ENCODE measurements at regions not wholly inside any gene's neighbourhood (a gene's known extent, or its start where the extent isn't known, plus 50 kb on each side); places are given as distances from the start of the nearest gene placed in this dataset.
"Not testable (repeated sequence)": the region's sequence is repeated elsewhere in the genome, so short reads cannot be mapped to it uniquely, and the experiment has no call there.

DNA sequence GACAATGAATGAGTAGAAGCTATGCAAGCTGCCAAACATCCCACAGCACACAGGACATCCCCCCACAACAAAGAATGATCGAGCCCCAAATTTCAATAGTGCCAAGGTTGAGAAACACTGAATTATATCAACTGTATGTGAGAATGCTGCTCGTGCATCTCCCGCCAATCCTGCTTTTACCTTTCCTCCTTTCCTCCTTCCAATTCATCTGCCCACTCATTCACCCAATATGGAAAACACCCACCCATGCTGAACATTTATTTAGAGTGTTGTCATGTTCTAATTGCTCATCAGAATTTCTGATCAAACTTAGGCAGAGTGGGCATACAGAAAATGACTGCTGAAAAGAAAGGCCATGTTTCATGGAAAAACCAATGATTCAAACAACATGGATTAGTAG is 183.0 kb downstream of the TMEM114 start:
- no peaks in the 10 kb centered on the region for H3K4me1 ChIP-seq (replicated peaks)
- 85% methylated on average over 3 of the region's 3 CpGs for WGBS

DNA sequence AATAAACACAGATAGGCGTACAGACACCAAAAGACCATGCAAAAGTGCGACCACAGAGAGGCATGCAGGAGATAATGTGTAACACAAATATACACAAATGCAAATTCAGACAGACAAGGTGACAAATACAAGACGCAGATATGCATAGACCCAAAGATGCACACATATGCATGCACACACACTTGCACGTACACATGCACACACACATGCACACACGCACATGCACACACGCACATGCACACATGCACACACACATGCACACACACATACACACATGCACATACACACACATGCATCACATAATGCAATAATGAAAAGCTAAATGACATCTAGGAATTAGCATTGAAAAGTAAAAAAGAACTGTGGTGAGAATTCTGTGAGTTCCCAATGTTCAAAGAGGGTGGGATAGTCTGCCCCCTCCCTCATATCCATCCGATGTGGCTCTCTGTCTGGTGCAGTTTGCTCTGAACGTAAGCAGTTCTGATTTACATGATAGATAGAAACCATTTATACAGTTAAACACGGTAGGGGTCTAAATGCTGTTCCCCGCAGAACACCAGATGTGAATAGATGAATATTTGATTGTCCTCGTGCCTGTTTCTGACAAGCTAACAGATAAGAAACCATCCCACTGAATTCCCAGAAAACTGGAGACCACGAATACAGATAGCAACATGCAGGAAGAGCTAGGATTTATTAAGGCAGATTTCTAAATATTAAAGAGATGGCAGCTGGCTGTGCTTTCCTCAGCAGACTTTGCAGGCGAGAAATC is 186.1 kb downstream of the TMEM114 start:
- TF ChIP-seq POLR2A (IDR thresholded peaks at IDR 0.05) (no peak), CTCF (IDR thresholded peaks at IDR 0.05) (no peak), POLR2AphosphoS5 (IDR thresholded peaks at IDR 0.05) (no peak)
- H3K4me3 ChIP-seq: no peak overlapping the region
- H3K27me3 ChIP-seq (replicated peaks; ENCODE audit: insufficient read depth): no peaks in the 10 kb centered on the region
- H3K9me3 ChIP-seq: no peaks in the 10 kb centered on the region
- H3K27ac ChIP-seq: no peak overlapping the region
- intact Hi-C loops (cut with DNase I): no loop called here
- WGBS: 67% methylated on average over 13 of the region's 13 CpGs
- no peaks in the 10 kb centered on the region for H3K36me3 ChIP-seq
- DNase-seq (ENCODE audit: low spot score): no peak
- no peaks in the 10 kb centered on the region for H3K4me1 ChIP-seq (replicated peaks)

More for the DNA sequence above, 183.0 kb downstream of the TMEM114 start:
- no peak for DNase-seq (ENCODE audit: low spot score)
- Histone ChIP-seq H3K4me3 (no peak overlapping the region), H3K9me3 (no peaks in the 10 kb centered on the region), H3K27me3 (replicated peaks; ENCODE audit: insufficient read depth) (no peaks in the 10 kb centered on the region), H3K36me3 (no peaks in the 10 kb centered on the region), H3K27ac (no peak overlapping the region)
- TF ChIP-seq CTCF (IDR thresholded peaks at IDR 0.05) (no peak), POLR2AphosphoS5 (IDR thresholded peaks at IDR 0.05) (no peak), POLR2A (IDR thresholded peaks at IDR 0.05) (no peak)
- intact Hi-C loops (cut with DNase I): no loop called here

DNA sequence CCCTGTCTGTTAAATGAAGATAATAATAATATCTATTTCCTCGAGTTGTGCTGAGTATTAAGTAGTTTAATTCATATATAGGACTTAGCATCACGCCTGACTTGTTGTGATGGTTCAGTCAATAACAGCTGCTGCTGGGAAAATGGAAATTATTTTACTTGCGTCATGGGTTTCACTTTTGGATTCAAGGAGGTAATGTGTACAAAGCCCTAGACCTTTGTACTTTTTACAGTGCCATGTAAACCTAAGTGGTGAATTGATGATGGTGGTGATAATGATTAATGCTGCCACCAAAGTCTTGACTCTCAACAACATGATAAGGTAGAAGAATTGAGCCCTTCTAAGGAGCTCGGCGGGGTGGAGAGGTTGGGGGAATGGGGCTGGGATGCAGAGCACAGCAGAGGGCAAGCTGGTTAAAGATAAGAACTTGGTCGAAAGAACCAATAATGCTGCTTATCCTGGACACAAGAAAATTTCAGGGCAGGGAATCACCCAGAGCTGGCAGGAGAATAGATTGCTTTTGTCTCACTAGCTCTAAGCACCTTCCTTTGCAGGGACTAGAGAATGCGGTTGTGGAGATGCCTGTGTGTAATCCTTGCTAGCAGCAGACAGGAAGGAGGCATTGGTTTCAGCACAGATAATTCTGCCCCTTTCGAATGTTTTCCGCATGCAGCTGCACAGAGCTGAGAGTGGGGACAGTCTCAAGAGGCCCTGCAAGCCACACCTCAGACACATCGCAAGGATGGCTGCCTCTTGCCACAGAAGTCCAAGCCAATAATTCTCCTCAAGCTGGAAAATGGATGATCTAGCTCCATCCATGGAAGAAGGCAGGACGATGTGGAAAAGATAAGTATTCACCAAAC is 187.1 kb downstream of the TMEM114 start:
- Histone ChIP-seq H3K9me3 (no peaks in the 10 kb centered on the region), H3K4me1 (replicated peaks) (no peaks in the 10 kb centered on the region), H3K27ac (no peak overlapping the region), H3K36me3 (no peaks in the 10 kb centered on the region), H3K4me3 (no peak overlapping the region), H3K27me3 (replicated peaks; ENCODE audit: insufficient read depth) (no peaks in the 10 kb centered on the region)
- WGBS: 76% methylated on average over 11 of the region's 11 CpGs
- TF ChIP-seq CTCF (IDR thresholded peaks at IDR 0.05) (no peak), POLR2AphosphoS5 (IDR thresholded peaks at IDR 0.05) (no peak), POLR2A (IDR thresholded peaks at IDR 0.05) (no peak)
- no peak for DNase-seq (ENCODE audit: low spot score)
- intact Hi-C loops (cut with DNase I): no loop called here

DNA sequence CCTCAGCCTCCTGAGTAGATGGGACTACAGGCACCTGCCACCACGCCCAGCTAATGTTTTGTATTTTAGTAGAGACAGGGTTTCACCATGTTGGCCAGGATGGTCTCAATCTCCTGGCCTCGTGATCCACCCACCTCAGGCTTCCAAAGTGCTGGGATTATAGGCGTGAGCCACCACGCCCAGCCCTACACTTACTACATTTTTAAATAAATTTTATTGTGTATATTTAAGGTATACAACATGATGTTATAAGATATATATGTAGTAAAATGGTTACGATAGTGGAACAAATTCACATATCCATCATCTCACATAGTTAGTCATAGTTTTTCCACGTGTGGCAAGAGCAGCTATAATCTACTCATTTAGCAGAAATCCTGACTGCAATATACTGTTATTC is 189.6 kb downstream of the TMEM114 start:
- H3K9me3 ChIP-seq; H3K4me3 ChIP-seq; H3K4me1 ChIP-seq (replicated peaks); H3K36me3 ChIP-seq; H3K27ac ChIP-seq; intact Hi-C loops (cut with DNase I); H3K27me3 ChIP-seq (replicated peaks; ENCODE audit: insufficient read depth); DNase-seq (ENCODE audit: low spot score): not testable (repeated sequence)
- 67% methylated on average over 6 of the region's 6 CpGs for WGBS

- WGBS: 91% methylated on average over 2 of the region's 2 CpGs
- intact Hi-C loops (cut with DNase I): no loop called here
- Histone ChIP-seq H3K4me3 (no peak overlapping the region), H3K4me1 (replicated peaks) (no peaks in the 10 kb centered on the region), H3K27me3 (replicated peaks; ENCODE audit: insufficient read depth) (no peaks in the 10 kb centered on the region), H3K9me3 (no peaks in the 10 kb centered on the region), H3K36me3 (no peaks in the 10 kb centered on the region), H3K27ac (no peak overlapping the region)
- DNase-seq (ENCODE audit: low spot score): no peak
- no peak for TF ChIP-seq CTCF (IDR thresholded peaks at IDR 0.05)
- no peak for TF ChIP-seq POLR2AphosphoS5 (IDR thresholded peaks at IDR 0.05)
- TF ChIP-seq POLR2A (IDR thresholded peaks at IDR 0.05): no peak
Observed at GRCh38 chr16:8398548-8398947, 191.8 kb downstream of the TMEM114 start.
